ENCODE measurements at regions not wholly inside any gene's neighbourhood (a gene's known extent, or its start where the extent isn't known, plus 50 kb on each side); places are given as distances from the start of the nearest gene placed in this dataset.
"Not testable (repeated sequence)": the region's sequence is repeated elsewhere in the genome, so short reads cannot be mapped to it uniquely, and the experiment has no call there.

- in situ Hi-C loops (cut with HindIII; ENCODE audit: low sequenced_read_pairs) = no loop called here
- TF ChIP-seq, protein P1, sequence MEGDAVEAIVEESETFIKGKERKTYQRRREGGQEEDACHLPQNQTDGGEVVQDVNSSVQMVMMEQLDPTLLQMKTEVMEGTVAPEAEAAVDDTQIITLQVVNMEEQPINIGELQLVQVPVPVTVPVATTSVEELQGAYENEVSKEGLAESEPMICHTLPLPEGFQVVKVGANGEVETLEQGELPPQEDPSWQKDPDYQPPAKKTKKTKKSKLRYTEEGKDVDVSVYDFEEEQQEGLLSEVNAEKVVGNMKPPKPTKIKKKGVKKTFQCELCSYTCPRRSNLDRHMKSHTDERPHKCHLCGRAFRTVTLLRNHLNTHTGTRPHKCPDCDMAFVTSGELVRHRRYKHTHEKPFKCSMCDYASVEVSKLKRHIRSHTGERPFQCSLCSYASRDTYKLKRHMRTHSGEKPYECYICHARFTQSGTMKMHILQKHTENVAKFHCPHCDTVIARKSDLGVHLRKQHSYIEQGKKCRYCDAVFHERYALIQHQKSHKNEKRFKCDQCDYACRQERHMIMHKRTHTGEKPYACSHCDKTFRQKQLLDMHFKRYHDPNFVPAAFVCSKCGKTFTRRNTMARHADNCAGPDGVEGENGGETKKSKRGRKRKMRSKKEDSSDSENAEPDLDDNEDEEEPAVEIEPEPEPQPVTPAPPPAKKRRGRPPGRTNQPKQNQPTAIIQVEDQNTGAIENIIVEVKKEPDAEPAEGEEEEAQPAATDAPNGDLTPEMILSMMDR (IDR thresholded peaks at IDR 0.05; ENCODE audit: low read depth, low read length) = no peak
- no peak for DNase-seq (ENCODE audit: low read depth, low spot score)
- no peak overlapping the region for H3K4me3 ChIP-seq (ENCODE audit: low read depth, low read length)
Measured at GRCh38 chr10:131041441-131041840, 270.1 kb downstream of the TCERG1L start.

GRCh38 chr10:131042015-131042414, 269.5 kb downstream of the TCERG1L start:
- H3K4me3 ChIP-seq (ENCODE audit: low read depth, low read length); in situ Hi-C loops (cut with HindIII; ENCODE audit: low sequenced_read_pairs); DNase-seq (ENCODE audit: low read depth, low spot score): not testable (repeated sequence)
